Lower leg skin (tissue), 3 donors: ENCODE measurements at regions not wholly inside any gene's neighbourhood (a gene's known extent, or its start where the extent isn't known, plus 50 kb on each side); places are given as distances from the start of the nearest gene placed in this dataset.

Source experiments
- CTCF ChIP-seq, 3 donors: fragments of 450-650 bp; IDR thresholded peaks; one replicate each; pipeline ENCODE4 v1.5.1; 2016; ENCODE audit warnings: antibody characterized with exemption in 3 of 3, mild to moderate bottlenecking in 3 of 3, moderate library complexity in 2 of 3
- POLR2A ChIP-seq, 2 donors: fragments of 450-650 bp; IDR thresholded peaks; one replicate each; pipeline ENCODE4 v1.6.1; 2016 to 2017; ENCODE audit warnings: antibody characterized with exemption in 2 of 2, mild to moderate bottlenecking in 1 of 2, moderate library complexity in 1 of 2

GRCh38 chr1:23628951-23629387, 62.6 kb upstream of the RPL11 start:
- no peak for TF ChIP-seq CTCF (IDR thresholded peaks at IDR 0.05)
- TF ChIP-seq POLR2A (IDR thresholded peaks at IDR 0.05), result no peak
